Transverse colon (tissue), 4 donors: ENCODE measurements at regions not wholly inside any gene's neighbourhood (a gene's known extent, or its start where the extent isn't known, plus 50 kb on each side); places are given as distances from the start of the nearest gene placed in this dataset.

Experiments used
- CTCF ChIP-seq, 5 experiments: fragments of 200-600 bp in 3 of 5; fragments of 450-650 bp in 2 of 5; sonication (generic) in 3 of 5; IDR thresholded peaks; 1 replicate in 2 of 5; 2 replicates in 3 of 5; pipeline ENCODE4 v1.5.1; 2016 to 2017; ENCODE audit warnings: antibody characterized with exemption in 5 of 5, inconsistent platforms in 3 of 5, mild to moderate bottlenecking in 2 of 5, moderate library complexity in 1 of 5
- POLR2A ChIP-seq: fragments of 450-650 bp; IDR thresholded peaks from one replicate; pipeline ENCODE4 v1.6.1; 2016; ENCODE audit warnings: antibody characterized with exemption, mild to moderate bottlenecking, moderate library complexity
- POLR2AphosphoS5 ChIP-seq, 3 donors: sonication (generic); formaldehyde crosslinking; IDR thresholded peaks; one replicate each; pipeline ENCODE4 v1.6.1; 2016; ENCODE audit warnings: antibody characterized with exemption in 3 of 3

- no peak for TF ChIP-seq CTCF (IDR thresholded peaks at IDR 0.05)
- no peak for TF ChIP-seq POLR2A
- TF ChIP-seq POLR2AphosphoS5 (IDR thresholded peaks at IDR 0.05): no peak
Observed at GRCh38 chr15:47932951-47933641, 187.7 kb upstream of the SLC24A5 start.
